Prostate gland (tissue), 2 donors: ENCODE measurements at regions not wholly inside any gene's neighbourhood (a gene's known extent, or its start where the extent isn't known, plus 50 kb on each side); places are given as distances from the start of the nearest gene placed in this dataset.

Experiments
- CTCF ChIP-seq, 4 experiments: fragments of 200-600 bp in 2 of 4; fragments of 450-650 bp in 2 of 4; sonication (generic) in 2 of 4; IDR thresholded peaks; 1 replicate in 3 of 4; 2 replicates in 1 of 4; pipeline ENCODE4 v1.5.1; 2016 to 2019; ENCODE audit warnings: antibody characterized with exemption in 4 of 4, mild to moderate bottlenecking in 2 of 4, moderate library complexity in 2 of 4
- POLR2A ChIP-seq: fragments of 450-650 bp; IDR thresholded peaks from one replicate; pipeline ENCODE4 v1.6.1; 2016; ENCODE audit warnings: antibody characterized with exemption, mild to moderate bottlenecking
- POLR2AphosphoS5 ChIP-seq: sonication (generic); formaldehyde crosslinking; IDR thresholded peaks from one replicate; pipeline ENCODE4 v1.6.1; 2017; ENCODE audit warnings: antibody characterized with exemption

- TF ChIP-seq POLR2AphosphoS5 (no peak), CTCF (IDR thresholded peaks at IDR 0.05) (no peak), POLR2A (no peak)
These were observed 75.6 kb upstream of the PRICKLE2 start for GRCh38 chr3:64300790-64301423.
